Pancreas (tissue), 10 donors: ENCODE measurements at regions not wholly inside any gene's neighbourhood (a gene's known extent, or its start where the extent isn't known, plus 50 kb on each side); places are given as distances from the start of the nearest gene placed in this dataset.

Experiments
- ATAC-seq, 4 donors: fragments of 200-7000 bp; cut with Tn5 transposase; one replicate each; pipeline versions ENCODE4 v1.8.0 to v1.9.1; 2020; ENCODE audit warnings: mild to moderate bottlenecking in 4 of 4, moderate library complexity in 4 of 4
- DNase-seq, 6 donors: peaks; one replicate each; pipeline ENCODE4 v3.0.0-alpha.2; 2020
- FAIRE-seq: peaks from 2 replicates; lab custom pipeline; 2012; peaks lifted over from hg19 to GRCh38; lab: Jason Lieb, UNC
- H3K27ac ChIP-seq, 4 donors: fragments of 200-600 bp; sonication (generic); 1 replicate in 3 of 4; 2 replicates in 1 of 4; pipeline versions ENCODE4 v1.5.0 to v1.8.0; 2020
- H3K27me3 ChIP-seq, 4 donors: fragments of 200-600 bp; one replicate each; pipeline ENCODE4 v1.8.0; 2021
- H3K36me3 ChIP-seq, 3 donors: fragments of 200-600 bp; sonication (generic) in 1 of 3; one replicate each; pipeline versions ENCODE4 v1.5.0 to v1.8.0; 2020 to 2021
- H3K4me1 ChIP-seq, 3 donors: fragments of 200-600 bp; one replicate each; pipeline ENCODE4 v1.8.0; 2021
- H3K4me3 ChIP-seq, 4 donors: fragments of 200-600 bp; sonication (generic) in 2 of 4; one replicate each; pipeline versions ENCODE4 v1.5.0 to v1.8.0; 2020 to 2021
- H3K9me3 ChIP-seq, 4 donors: fragments of 200-600 bp; one replicate each; pipeline ENCODE4 v1.8.0; 2021
- WGBS, 2 donors: extraction: QIAGEN DNeasy Blood & Tissue Kit; methylation state at CpG; one replicate each; pipeline ENCODE4 v1.1.7; 2013; 5-methylcytosine and 5-hydroxymethylcytosine counted together
- intact Hi-C, 3 donors: fragments of 100-400 bp; cut with DNase I; formaldehyde crosslinking; loops; one replicate each; pipeline versions ENCODE4 v1.11.1 to v1.14.2; 2022
- TF ChIP-seq, protein P1 (sequence below), 4 donors: fragments of 200-600 bp; sonication (generic) in 3 of 4; IDR thresholded peaks; one replicate each; pipeline versions ENCODE4 v1.5.0 to v1.8.0; 2021; ENCODE audit warnings: antibody characterized with exemption in 4 of 4
- donor health status: healthy with polysubstance abuse.
- donor health status: DM: no; HTN: no; CAD: no; lungs with moderate emphysema.
- donor health status: DM: no; HTN: no; CAD: no.
- donor health status: control.
- donor health status: control.
- donor health status: Bipolar disorder and iron deficiency.
- donor health status: DM: yes; HTN: yes; CAD: no.
- donor health status: DM: no; HTN: no; CAD: no.
- donor health status: DM: no; HTN: no; CAD: no.
- donor health status: DM: yes; HTN: yes; CAD: no.

DNA sequence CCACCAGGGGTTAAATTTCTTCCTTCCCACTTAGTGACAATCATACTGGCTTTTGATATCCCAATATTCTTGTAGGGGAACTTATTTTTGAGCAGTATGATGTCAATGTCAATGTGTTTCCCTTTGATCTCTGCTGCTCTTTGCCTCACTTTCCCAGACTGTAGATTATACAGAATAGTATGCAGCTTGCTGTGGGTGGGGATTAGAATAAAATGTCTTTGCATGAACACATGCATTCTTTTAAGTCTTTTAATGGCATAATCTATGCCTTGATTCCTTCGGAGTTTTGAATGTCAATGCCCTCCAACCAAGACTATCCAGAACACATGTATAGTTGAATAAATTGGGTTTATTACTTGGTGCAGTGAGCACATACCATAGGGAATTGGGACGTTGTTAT is 125.5 kb downstream of the IL20RB start:
- H3K4me3 ChIP-seq, result no peak overlapping the region
- H3K27me3 ChIP-seq, result no peaks in the 10 kb centered on the region
- DNase-seq, result no peak
- 65 to 69% methylated on average over 2 of the region's 2 CpGs for WGBS, 2 donors
- TF ChIP-seq, protein P1, sequence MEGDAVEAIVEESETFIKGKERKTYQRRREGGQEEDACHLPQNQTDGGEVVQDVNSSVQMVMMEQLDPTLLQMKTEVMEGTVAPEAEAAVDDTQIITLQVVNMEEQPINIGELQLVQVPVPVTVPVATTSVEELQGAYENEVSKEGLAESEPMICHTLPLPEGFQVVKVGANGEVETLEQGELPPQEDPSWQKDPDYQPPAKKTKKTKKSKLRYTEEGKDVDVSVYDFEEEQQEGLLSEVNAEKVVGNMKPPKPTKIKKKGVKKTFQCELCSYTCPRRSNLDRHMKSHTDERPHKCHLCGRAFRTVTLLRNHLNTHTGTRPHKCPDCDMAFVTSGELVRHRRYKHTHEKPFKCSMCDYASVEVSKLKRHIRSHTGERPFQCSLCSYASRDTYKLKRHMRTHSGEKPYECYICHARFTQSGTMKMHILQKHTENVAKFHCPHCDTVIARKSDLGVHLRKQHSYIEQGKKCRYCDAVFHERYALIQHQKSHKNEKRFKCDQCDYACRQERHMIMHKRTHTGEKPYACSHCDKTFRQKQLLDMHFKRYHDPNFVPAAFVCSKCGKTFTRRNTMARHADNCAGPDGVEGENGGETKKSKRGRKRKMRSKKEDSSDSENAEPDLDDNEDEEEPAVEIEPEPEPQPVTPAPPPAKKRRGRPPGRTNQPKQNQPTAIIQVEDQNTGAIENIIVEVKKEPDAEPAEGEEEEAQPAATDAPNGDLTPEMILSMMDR (IDR thresholded peaks at IDR 0.05), result no peak
- H3K4me1 ChIP-seq, result no peaks in the 10 kb centered on the region
- no peaks in the 10 kb centered on the region for H3K36me3 ChIP-seq
- H3K9me3 ChIP-seq, result no peaks in the 10 kb centered on the region
- no peak for FAIRE-seq
- ATAC-seq, result no peak
- H3K27ac ChIP-seq, result no peak overlapping the region
- intact Hi-C loops, result no loop called here

DNA sequence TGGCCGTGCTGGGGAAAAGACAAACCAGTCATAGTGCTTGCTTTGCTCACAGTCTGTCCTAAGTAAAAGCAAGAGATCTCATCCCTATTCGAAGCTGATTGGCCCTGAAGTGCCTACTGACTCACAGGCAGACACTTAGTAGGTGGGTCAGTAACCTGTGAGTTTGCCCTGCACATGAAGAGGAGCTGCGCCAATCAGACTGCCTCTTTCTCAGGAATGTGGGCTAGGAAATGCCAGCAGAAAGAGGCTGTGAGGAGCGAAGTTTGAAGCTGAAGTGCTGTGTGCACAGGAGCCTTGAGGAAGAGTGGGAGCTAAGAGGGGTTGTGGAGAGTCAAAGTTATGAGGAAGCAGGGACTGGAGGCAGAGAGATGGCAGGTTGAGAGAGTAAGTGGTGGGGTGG is 126.8 kb downstream of the IL20RB start:
- 56 to 69% methylated on average over 4 of the region's 4 CpGs for WGBS, 2 donors
- TF ChIP-seq, protein P1 (IDR thresholded peaks at IDR 0.05), result no peak
- ATAC-seq, result no peak
- no peak for DNase-seq
- no peaks in the 10 kb centered on the region for H3K9me3 ChIP-seq
- H3K4me3 ChIP-seq, result no peak overlapping the region
- H3K27me3 ChIP-seq, result no peaks in the 10 kb centered on the region
- intact Hi-C loops, result no loop called here
- H3K27ac ChIP-seq, result no peak overlapping the region
- no peak for FAIRE-seq
- no peaks in the 10 kb centered on the region for H3K4me1 ChIP-seq
- H3K36me3 ChIP-seq, result no peaks in the 10 kb centered on the region

DNA sequence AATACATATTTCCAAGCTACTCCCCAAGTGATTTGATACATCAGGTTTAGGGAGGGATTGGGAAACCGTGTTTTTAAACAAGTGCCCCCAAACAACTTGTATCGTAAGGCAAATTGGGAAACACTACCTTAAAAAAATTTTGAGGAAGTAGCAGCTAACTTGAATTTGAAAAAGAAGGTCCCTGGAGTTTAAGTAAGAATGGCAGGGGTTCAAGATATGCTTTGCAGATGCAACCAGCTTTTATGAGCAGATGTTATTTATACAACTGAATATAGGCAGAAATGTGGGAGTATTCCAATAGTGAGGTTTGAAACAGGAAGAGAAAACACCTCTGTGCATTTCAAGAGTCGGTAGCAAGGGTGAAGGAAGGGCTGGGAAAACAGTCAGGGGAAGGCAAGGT is 139.6 kb downstream of the IL20RB start:
- 41 to 48% methylated on average over 3 of the region's 3 CpGs for WGBS, 2 donors
- intact Hi-C loops, result no loop called here
- TF ChIP-seq, protein P1 (IDR thresholded peaks at IDR 0.05), result no peak
- no peak overlapping the region for H3K4me3 ChIP-seq
- no peaks in the 10 kb centered on the region for H3K36me3 ChIP-seq
- no peaks in the 10 kb centered on the region for H3K4me1 ChIP-seq
- FAIRE-seq, result no peak
- H3K9me3 ChIP-seq, result no peaks in the 10 kb centered on the region
- no peak for ATAC-seq
- no peak for DNase-seq
- no peak overlapping the region for H3K27ac ChIP-seq
- no peaks in the 10 kb centered on the region for H3K27me3 ChIP-seq

DNA sequence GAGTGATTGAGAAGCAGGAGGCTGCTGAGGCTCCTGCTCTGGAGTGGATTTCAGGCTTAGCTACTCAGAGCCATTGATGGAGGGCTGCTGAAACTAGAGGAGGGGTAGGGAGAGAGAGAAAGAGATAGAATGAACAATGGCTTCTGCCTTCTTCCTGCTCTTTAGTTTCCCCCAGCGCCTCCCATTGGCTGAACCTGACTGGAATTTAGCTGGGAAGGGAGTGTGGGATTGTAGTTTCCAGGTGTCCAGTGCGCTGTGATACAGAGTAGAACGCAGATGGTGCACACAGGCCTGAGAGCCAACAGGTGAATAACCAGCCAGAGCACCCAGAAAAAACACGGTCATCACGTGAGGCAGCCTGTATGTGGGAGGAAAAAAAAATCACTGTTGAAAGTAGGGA is 140.1 kb downstream of the IL20RB start:
- TF ChIP-seq, protein P1 (IDR thresholded peaks at IDR 0.05), result no peak
- Histone ChIP-seq H3K9me3 (no peaks in the 10 kb centered on the region), H3K27ac (no peak overlapping the region), H3K27me3 (no peaks in the 10 kb centered on the region), H3K36me3 (no peaks in the 10 kb centered on the region), H3K4me1 (no peaks in the 10 kb centered on the region), H3K4me3 (no peak overlapping the region)
- intact Hi-C loops, result no loop called here
- FAIRE-seq, result no peak
- no peak for DNase-seq
- 49 to 56% methylated on average over 5 of the region's 5 CpGs for WGBS, 2 donors
- no peak for ATAC-seq

DNA sequence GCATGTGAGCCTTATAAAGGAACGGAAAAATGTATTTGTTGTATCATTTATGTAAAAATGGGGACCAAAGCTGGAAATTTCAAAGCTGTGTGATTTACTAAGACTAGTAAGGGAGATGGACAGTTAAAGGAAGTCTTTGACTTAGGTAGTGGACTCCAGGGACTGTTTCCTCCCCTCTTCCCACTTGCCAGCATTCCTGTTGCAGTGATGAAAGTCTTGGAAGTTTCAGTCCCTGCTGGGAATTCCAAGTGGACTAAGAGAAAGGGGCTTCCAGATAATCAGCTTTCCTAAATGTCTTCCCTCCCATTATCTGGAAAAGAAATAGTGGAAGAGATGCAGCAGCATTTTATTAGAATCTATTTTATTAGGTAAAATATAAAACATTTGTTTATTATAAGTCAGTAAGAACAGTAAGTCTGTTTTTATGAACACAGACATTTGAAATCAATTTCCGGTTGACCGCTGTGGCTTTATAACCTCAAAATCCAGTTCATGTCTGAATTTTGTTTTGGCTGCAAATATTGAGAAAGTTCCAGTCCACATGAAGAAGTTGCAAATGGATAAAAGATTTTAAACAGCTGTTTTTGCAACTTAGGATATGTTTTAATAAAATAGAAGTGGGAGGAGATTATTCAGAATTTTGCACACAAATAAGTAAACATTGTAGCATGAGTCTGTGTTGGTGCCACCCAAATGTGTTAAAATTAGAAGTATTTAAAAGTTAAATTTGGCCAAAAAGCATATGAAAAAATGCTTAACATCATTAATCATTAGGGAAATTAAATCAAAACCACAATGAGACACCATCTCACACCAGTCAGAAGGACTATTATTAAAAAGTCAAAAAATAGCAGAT is 141.8 kb downstream of the IL20RB start:
- FAIRE-seq, result no peak
- WGBS, 2 donors, result 76 to 81% methylated on average over 3 of the region's 3 CpGs

More for the DNA sequence above, 141.8 kb downstream of the IL20RB start:
- Histone ChIP-seq H3K27ac (no peak overlapping the region), H3K9me3 (no peaks in the 10 kb centered on the region), H3K27me3 (no peaks in the 10 kb centered on the region), H3K4me1 (no peaks in the 10 kb centered on the region), H3K4me3 (no peak overlapping the region), H3K36me3 (no peaks in the 10 kb centered on the region)
- ATAC-seq (no peak), DNase-seq (no peak)
- TF ChIP-seq, protein P1 (IDR thresholded peaks at IDR 0.05), result no peak
- intact Hi-C loops, result no loop called here
